ENCODE measurements at regions not wholly inside any gene's neighbourhood (a gene's known extent, or its start where the extent isn't known, plus 50 kb on each side); places are given as distances from the start of the nearest gene placed in this dataset.

DNA sequence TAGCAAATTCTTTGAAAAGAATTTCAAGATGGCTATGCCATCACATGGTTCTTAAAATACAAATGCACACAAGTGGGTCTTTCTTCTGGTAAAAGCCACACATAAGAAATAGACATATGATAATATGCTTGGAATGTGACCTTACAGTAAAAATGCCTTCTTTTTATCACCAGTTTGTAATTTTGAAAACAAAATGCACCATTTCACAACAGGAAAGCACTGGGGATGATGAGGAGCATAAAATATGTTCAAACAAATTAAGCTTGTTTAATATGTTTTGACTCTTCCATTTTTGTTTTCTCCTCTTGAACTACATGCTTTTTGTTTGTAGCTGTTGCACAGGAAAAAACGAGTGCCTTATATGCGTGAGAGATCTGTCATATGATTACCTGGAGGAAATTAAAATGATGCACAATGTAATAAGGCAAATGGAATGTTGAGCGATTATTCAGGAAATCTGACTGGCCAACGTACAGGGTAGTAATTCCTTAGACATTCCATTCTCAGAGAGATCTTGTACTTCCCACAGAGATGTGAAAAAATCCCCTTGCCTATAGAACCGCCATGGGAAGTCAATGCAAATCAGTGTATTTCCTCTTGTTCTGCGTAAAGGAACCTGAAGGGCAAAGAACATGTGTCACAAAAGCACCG, 911.6 kb downstream of the TFAP2A start:
- H3K4me3 Mint-ChIP-seq = no peak overlapping the region
- Histone ChIP-seq H4K20me1 (ENCODE audit: control insufficient read depth, insufficient read depth, insufficient read length) (no peaks in the 10 kb centered on the region), H4K8ac (replicated peaks; ENCODE audit: insufficient read length, low read depth, low read length) (no peak overlapping the region), H3K4ac (ENCODE audit: low read depth, low read length) (no peak overlapping the region), H3K9me3 (ENCODE audit: control insufficient read depth, low read depth, low read length) (no peaks in the 10 kb centered on the region), H2BK120ac (ENCODE audit: low read depth, low read length, poor library complexity, severe bottlenecking) (no peak overlapping the region), H3T11ph (ENCODE audit: low read length) (peak overlapping the region; percentile 67), H3K79me2 (ENCODE audit: insufficient read depth, low read length) (no peaks in the 10 kb centered on the region), H3K14ac (ENCODE audit: insufficient read depth, low read length) (no peak overlapping the region), H3K56ac (ENCODE audit: insufficient read length, low read depth, low read length) (no peak overlapping the region), H4K91ac (ENCODE audit: insufficient read length, low read depth, low read length) (no peak overlapping the region), H3K4me1 (ENCODE audit: insufficient read depth, low read length) (no peaks in the 10 kb centered on the region), H2BK20ac (ENCODE audit: low read depth, low read length, poor library complexity, severe bottlenecking) (no peak overlapping the region), H3K27ac (ENCODE audit: insufficient read length, low read depth, low read length) (no peak overlapping the region), H3K18ac (ENCODE audit: insufficient read length, low read depth, low read length) (no peak overlapping the region), H2BK15ac (ENCODE audit: low read depth, low read length) (no peak overlapping the region), H3K9ac (ENCODE audit: extremely low read depth, insufficient read length, low read length) (no peak overlapping the region), H3K4me2 (ENCODE audit: insufficient read depth, insufficient read length, low read length) (no peak overlapping the region), H2BK5ac (ENCODE audit: insufficient read length, low read length) (no peak overlapping the region), H3K79me1 (ENCODE audit: insufficient read depth, low read depth, low read length, poor library complexity, severe bottlenecking) (no peaks in the 10 kb centered on the region), H2AFZ (ENCODE audit: low read length) (no peak overlapping the region), H2BK12ac (ENCODE audit: insufficient read length, low read depth, low read length) (no peak overlapping the region), H4K5ac (ENCODE audit: insufficient read length, low read depth, low read length) (no peak overlapping the region), H3K23ac (ENCODE audit: insufficient read length, low read depth, low read length) (no peak overlapping the region), H2AK5ac (ENCODE audit: insufficient read length, low read length) (no peak overlapping the region), H3K27me3 (ENCODE audit: insufficient read depth, low read length) (no peaks in the 10 kb centered on the region), H3K23me2 (ENCODE audit: insufficient read length, low read depth, low read length, poor library complexity, severe bottlenecking) (no peaks in the 10 kb centered on the region)
- no CpG with 5 or more reads among the region's 7 CpGs for WGBS (ENCODE audit: extremely low coverage, insufficient read length, low lambda C conversion rate)
- peaks cover 13% of the 10 kb centered on the region in 2 experiments for H3K4me1 Mint-ChIP-seq
- H3K27me3 Mint-ChIP-seq (ENCODE audit: low read depth) = no peaks in the 10 kb centered on the region; the same call in 1 of the 2 replicates
- TF ChIP-seq, protein P1, sequence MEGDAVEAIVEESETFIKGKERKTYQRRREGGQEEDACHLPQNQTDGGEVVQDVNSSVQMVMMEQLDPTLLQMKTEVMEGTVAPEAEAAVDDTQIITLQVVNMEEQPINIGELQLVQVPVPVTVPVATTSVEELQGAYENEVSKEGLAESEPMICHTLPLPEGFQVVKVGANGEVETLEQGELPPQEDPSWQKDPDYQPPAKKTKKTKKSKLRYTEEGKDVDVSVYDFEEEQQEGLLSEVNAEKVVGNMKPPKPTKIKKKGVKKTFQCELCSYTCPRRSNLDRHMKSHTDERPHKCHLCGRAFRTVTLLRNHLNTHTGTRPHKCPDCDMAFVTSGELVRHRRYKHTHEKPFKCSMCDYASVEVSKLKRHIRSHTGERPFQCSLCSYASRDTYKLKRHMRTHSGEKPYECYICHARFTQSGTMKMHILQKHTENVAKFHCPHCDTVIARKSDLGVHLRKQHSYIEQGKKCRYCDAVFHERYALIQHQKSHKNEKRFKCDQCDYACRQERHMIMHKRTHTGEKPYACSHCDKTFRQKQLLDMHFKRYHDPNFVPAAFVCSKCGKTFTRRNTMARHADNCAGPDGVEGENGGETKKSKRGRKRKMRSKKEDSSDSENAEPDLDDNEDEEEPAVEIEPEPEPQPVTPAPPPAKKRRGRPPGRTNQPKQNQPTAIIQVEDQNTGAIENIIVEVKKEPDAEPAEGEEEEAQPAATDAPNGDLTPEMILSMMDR (conservative IDR thresholded peaks at IDR 0.05) = no peak
- peak overlapping the region in 2 of 3 experiments; percentile 21 to 77; a peak in 5 of 7 replicates for H3K27ac Mint-ChIP-seq
- H3K9me3 Mint-ChIP-seq = peaks cover 8 to 11% of the 10 kb centered on the region in 2 experiments
- peaks cover 5 to 16% (median 6%) of the 10 kb centered on the region in 3 experiments; a peak in 6 of 7 replicates for H3K36me3 Mint-ChIP-seq (ENCODE audit: insufficient read depth in 1 of 3, low read depth in 3 of 3)
- no peak for DNase-seq

Measured in H9 (cell line).